Erythroblast (primary cell): ENCODE measurements at regions not wholly inside any gene's neighbourhood (a gene's known extent, or its start where the extent isn't known, plus 50 kb on each side); places are given as distances from the start of the nearest gene placed in this dataset.

Source experiments
- GATA1 ChIP-seq: IDR thresholded peaks from 2 replicates; pipeline ENCODE4 v1.6.1; 2011; ENCODE audit warnings: low read depth, mild to moderate bottlenecking, control low read depth, low read length, moderate library complexity
- POLR2A ChIP-seq: IDR thresholded peaks from 2 replicates; pipeline ENCODE4 v1.6.1; 2011; ENCODE audit warnings: mild to moderate bottlenecking, low read length

DNA sequence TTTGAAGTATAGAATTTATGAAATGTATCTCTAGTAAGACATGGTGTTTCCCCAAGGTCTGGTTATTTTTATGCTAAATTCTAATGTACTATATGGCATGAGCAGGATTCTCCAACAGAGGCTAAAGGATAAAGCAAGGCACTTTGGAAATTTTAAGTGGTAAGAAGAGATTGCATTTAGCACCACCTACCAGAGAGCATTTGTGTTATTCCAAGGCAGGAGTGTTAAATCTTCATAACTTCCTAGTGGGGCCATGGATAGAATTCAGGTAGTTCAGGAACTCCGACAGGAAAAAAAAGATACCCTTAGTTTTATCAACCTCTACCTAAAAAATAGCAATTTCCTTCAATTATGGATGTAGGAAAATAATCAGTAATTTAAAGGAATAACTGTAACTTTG is 497.4 kb upstream of the CRIM1 start:
- no peak for TF ChIP-seq POLR2A
- no peak for TF ChIP-seq GATA1
